ENCODE measurements at regions not wholly inside any gene's neighbourhood (a gene's known extent, or its start where the extent isn't known, plus 50 kb on each side); places are given as distances from the start of the nearest gene placed in this dataset.
"Not testable (repeated sequence)": the region's sequence is repeated elsewhere in the genome, so short reads cannot be mapped to it uniquely, and the experiment has no call there.

DNA sequence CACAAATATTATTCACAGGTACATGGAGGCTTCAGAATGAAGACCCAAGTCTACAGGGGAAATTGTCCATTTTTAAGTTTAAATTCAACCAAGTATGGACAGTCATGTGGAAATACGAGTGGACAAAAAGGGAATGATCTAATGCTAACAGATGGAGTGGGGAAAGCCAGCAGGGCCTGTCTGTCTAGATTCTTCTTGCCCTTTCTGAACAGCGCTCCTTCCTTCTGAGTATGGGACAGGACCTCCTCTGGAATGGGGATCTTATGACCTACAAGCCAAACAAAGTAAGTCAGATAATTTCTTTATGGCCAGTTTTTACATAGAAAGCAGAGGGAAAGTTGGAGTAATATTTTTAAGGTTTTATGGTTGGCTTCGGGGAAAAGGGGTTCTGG lies 119.8 kb upstream of the NEK6 start:
- H3K9me3 ChIP-seq = no peaks in the 10 kb centered on the region
- no peaks in the 10 kb centered on the region for H3K27me3 ChIP-seq (replicated peaks; ENCODE audit: insufficient read depth)
- no peaks in the 10 kb centered on the region for H3K36me3 ChIP-seq
- H3K4me3 ChIP-seq = no peak overlapping the region
- ATAC-seq (ENCODE audit: insufficient number of reproducible peaks, low FRiP score, low read depth) (no peak), DNase-seq (ENCODE audit: low spot score) (no peak)
- TF ChIP-seq, protein P1, sequence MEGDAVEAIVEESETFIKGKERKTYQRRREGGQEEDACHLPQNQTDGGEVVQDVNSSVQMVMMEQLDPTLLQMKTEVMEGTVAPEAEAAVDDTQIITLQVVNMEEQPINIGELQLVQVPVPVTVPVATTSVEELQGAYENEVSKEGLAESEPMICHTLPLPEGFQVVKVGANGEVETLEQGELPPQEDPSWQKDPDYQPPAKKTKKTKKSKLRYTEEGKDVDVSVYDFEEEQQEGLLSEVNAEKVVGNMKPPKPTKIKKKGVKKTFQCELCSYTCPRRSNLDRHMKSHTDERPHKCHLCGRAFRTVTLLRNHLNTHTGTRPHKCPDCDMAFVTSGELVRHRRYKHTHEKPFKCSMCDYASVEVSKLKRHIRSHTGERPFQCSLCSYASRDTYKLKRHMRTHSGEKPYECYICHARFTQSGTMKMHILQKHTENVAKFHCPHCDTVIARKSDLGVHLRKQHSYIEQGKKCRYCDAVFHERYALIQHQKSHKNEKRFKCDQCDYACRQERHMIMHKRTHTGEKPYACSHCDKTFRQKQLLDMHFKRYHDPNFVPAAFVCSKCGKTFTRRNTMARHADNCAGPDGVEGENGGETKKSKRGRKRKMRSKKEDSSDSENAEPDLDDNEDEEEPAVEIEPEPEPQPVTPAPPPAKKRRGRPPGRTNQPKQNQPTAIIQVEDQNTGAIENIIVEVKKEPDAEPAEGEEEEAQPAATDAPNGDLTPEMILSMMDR (IDR thresholded peaks at IDR 0.05) = no peak
- no peaks in the 10 kb centered on the region for H3K4me1 ChIP-seq (ENCODE audit: control insufficient read depth in 1 of 2, low read depth in 2 of 2)
- H3K27ac ChIP-seq = no peak overlapping the region

DNA sequence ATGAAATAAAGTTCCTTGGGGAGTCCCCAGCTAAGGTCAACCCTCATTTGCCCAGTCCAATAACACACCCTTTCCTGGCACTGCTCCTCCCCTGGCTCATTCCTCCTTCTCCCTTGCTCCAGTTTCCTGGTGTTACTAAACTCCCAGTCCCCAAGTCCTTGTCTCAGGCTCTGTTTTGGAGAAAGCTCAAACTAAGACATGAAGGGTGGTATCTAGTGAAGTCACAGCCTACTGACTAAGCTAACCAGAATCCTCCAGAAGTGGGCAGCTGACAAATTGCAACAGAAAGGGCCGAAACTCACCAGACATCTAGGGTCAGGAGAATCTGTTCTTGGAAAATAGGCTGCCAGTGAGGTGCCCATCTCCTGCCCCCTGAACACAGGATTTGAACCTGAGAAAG lies 118.7 kb upstream of the NEK6 start:
- TF ChIP-seq, protein P1 (IDR thresholded peaks at IDR 0.05) = no peak
- ATAC-seq (ENCODE audit: insufficient number of reproducible peaks, low FRiP score, low read depth) = no peak

DNA sequence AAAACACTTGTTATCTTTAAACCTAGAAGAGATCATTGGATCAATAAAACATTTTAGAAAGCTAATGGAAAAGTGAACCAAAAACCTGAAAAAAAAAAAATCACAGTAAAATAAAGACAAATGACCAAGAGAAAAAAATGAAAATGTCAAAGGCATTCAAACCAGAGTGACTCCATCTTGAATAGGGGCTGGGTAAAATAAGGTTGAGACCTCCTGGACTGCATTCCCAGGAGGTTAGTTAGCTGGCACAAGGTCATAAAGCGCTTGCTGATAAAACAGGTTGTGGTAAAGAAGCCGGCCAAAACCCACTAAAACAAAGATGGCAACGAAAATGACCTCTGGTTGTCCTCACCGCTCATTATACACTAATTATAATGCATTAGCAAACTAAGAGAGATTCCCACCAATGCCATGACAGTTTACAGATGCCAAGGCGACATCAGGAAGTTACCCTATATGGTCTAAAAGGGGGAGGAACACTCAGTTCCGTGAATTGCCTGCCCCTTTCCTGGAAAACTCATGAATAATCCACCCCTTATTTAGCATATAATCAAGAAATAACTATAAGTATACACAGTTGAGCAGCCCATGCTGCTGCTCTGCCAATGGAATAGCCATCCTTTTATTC lies 116.7 kb upstream of the NEK6 start:
- Histone ChIP-seq H3K9me3 (no peaks in the 10 kb centered on the region), H3K4me3 (no peak overlapping the region), H3K36me3 (no peaks in the 10 kb centered on the region), H3K4me1 (ENCODE audit: control insufficient read depth in 1 of 2, low read depth in 2 of 2) (no peaks in the 10 kb centered on the region), H3K27ac (no peak overlapping the region), H3K27me3 (replicated peaks; ENCODE audit: insufficient read depth) (no peaks in the 10 kb centered on the region)
- no peak for ATAC-seq (ENCODE audit: insufficient number of reproducible peaks, low FRiP score, low read depth)
- no peak for DNase-seq (ENCODE audit: low spot score)
- TF ChIP-seq, protein P1 (IDR thresholded peaks at IDR 0.05) = no peak

More for the DNA sequence above, 118.7 kb upstream of the NEK6 start:
- Histone ChIP-seq H3K27me3 (replicated peaks; ENCODE audit: insufficient read depth) (no peaks in the 10 kb centered on the region), H3K27ac (no peak overlapping the region), H3K4me3 (no peak overlapping the region), H3K4me1 (ENCODE audit: control insufficient read depth in 1 of 2, low read depth in 2 of 2) (no peaks in the 10 kb centered on the region), H3K36me3 (no peaks in the 10 kb centered on the region), H3K9me3 (no peaks in the 10 kb centered on the region)
- DNase-seq (ENCODE audit: low spot score) = no peak

DNA sequence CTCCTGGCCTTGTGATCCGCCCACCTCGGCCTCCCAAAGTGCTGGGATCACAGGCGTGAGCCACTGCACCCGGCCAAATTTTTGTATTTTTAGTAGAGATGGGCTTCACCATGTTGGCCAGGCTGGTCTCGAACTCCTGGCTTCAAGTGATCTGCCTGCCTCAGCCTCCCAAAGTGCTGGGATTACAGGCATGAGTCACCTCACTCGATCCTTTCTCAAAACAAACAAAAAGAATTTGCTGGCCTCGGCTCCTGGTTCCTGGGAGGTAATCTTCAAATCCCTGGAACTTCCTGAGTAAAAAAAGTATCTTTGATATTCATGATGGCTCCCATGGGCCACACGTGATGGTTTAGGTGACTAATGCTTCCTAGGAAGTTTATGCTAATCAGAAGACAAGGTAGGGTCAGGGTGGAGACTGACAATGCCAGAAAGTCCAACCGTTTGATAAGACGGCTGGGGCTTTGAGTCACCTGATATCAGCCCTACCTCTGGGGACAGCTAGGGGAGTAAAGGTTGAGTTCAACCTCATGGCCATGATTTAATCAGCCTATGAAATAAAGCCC lies 113.1 kb upstream of the NEK6 start:
- not testable (repeated sequence) for DNase-seq (ENCODE audit: low spot score); H3K4me1 ChIP-seq (ENCODE audit: control insufficient read depth in 1 of 2, low read depth in 2 of 2); ATAC-seq (ENCODE audit: insufficient number of reproducible peaks, low FRiP score, low read depth); H3K9me3 ChIP-seq; H3K4me3 ChIP-seq; H3K27me3 ChIP-seq (replicated peaks; ENCODE audit: insufficient read depth); H3K36me3 ChIP-seq; H3K27ac ChIP-seq

DNA sequence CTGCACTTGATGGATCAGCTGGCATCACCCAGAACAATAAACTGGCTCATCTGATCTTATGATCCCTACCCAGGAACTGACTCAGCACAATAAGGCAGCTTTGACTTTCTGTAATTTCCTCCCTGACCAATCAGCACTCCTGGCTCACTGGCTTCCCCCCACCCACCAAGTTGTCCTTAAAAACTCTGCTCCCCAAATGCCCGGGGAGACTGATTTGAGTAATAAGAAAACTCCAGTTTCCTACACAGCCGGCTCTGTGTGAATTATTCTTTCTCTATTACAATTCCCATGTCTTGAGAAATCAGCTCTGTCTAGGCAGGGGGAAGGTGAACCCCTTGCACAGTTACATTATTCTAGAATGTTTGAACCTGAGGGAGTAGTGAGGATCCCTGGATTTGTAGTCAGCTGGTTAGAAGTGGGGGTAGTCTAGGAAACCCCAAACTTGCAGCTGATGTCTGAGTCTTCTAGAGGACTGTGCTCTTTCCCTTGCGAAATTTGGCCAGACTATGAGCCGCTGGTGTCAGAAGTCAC lies 111.7 kb upstream of the NEK6 start:
- TF ChIP-seq, protein P1 (IDR thresholded peaks at IDR 0.05) = no peak
- no peak for DNase-seq (ENCODE audit: low spot score)

More for the DNA sequence above, 111.7 kb upstream of the NEK6 start:
- H3K27ac ChIP-seq = no peak overlapping the region
- no peaks in the 10 kb centered on the region for H3K9me3 ChIP-seq
- H3K4me3 ChIP-seq = no peak overlapping the region
- H3K36me3 ChIP-seq = no peaks in the 10 kb centered on the region
- H3K4me1 ChIP-seq (ENCODE audit: control insufficient read depth in 1 of 2, low read depth in 2 of 2) = no peaks in the 10 kb centered on the region
- no peaks in the 10 kb centered on the region for H3K27me3 ChIP-seq (replicated peaks; ENCODE audit: insufficient read depth)
- ATAC-seq (ENCODE audit: insufficient number of reproducible peaks, low FRiP score, low read depth) = no peak
